SK-N-SH treated with all-trans-retinoic acid at 6 μM for 48 hours (cell line): ENCODE measurements at regions not wholly inside any gene's neighbourhood (a gene's known extent, or its start where the extent isn't known, plus 50 kb on each side); places are given as distances from the start of the nearest gene placed in this dataset.

Experiments
- CSDC2 ChIP-seq: fragments of 250-450 bp; sonication (Bioruptor Pico); IDR thresholded peaks from 2 replicates; pipeline ENCODE4 v1.5.0; 2020; ENCODE audit warnings: mild to moderate bottlenecking, moderate library complexity
- CSRNP3 ChIP-seq: fragments of 250-450 bp; sonication (Bioruptor Pico); IDR thresholded peaks from 2 replicates; pipeline ENCODE4 v1.5.1; 2021; ENCODE audit warnings: mild to moderate bottlenecking, moderate library complexity

GRCh38 chr13:80830431-80830830 lies 489.5 kb upstream of the SPRY2 start:
- TF ChIP-seq CSRNP3 (no peak), CSDC2 (CRISPR knock-in tag) (no peak)
